T follicular helper cell (primary cell): ENCODE measurements at regions not wholly inside any gene's neighbourhood (a gene's known extent, or its start where the extent isn't known, plus 50 kb on each side); places are given as distances from the start of the nearest gene placed in this dataset.
"Not testable (repeated sequence)": the region's sequence is repeated elsewhere in the genome, so short reads cannot be mapped to it uniquely, and the experiment has no call there.

Experiments
- DNase-seq: peaks from one replicate; pipeline ENCODE4 v3.0.0-alpha.2; 2020; ENCODE audit warnings: low read depth

DNA sequence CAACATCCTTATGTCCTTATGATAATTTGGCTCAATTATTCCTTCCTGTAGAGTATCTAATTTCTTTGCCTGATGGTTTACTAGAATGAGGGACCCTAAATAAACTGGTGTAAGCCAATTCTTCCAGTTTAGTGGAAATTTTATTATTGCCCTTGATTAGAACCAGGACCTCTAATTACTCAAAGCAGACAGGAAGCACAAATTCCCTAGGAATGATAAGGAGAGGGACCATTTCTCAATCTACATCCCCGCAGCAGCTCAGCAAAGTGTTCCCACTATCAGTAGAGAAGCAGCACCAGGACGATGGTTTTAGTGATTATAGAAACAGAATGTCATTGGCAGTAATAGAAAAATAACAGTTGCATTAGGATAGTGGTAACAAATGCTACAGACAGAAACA, 97.1 kb downstream of the PLPPR4 start:
- DNase-seq: no peak

DNA sequence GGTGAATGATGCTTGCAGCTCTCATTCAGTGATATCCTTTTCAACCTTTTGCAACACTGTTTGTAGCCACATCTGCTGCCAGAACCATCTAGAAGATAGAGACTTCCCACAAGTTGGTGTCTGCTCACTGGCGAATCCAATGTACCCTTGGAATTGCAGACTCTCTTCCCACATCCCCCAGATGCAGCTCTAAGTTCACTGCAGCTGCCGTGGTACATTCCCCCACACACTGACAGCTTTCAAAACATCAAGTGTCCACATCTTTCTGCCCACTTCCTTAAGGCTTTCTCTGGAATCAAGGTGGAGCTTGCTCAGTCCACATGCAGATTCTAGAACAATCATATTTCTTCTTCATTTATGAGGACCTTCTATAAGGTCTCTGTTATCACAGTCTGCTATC, 99.2 kb downstream of the PLPPR4 start:
- DNase-seq: no peak

DNA sequence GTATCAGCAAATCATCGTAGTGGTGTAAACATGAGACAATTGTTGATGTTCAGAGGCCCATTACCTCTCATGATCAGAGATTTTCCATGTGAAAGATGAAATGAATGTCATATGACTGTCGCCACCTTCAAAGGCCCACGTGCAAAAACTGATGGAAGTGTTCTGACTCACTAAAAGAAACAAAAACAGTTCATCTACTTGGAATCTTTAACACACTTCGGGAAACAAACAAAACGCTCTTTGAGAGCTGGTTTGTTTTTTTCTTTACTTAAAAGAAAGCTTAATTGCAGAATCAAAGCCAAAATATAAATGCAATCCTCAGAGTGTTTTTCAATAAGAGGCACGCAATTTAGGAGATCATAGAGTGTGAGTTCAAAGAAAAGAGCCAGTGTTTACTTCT, 100.8 kb downstream of the PLPPR4 start:
- no peak for DNase-seq

DNA sequence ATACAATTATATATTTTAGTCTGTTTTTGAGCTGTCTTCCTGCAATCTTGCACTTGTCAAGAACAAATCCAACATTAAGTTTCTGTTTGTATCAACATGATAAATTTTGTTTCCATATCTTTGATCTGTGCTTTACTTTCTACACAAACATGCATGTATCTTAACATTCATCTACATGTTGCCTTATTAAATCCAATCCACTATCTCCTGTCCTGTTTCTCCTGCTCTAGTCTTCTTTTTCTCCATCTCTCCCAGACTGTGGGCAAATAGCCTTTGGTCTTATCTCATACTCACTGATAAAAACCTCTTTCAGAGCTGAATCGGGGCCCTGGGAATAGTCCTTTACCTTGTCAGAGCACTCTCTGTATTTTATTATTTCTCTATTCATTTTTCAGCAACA, 101.3 kb downstream of the PLPPR4 start:
- DNase-seq: no peak

DNA sequence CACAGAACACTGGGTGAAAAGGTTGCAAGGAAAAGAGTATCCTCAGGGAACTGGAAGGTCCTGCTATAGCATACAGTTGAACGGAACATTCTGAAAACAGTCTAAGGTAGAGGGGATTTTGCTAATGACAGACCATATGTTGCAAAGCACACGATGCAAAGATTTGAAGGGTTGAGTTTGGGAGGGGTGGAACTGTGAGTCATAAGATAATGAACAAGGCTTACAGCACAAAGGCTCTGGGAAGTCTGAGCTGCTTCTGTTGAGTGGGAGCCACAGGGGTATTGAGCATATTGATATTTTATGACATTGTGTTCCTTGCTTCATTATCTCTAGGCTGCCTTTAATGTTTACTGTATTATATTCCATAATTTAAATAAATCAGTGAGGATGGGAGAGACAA, 104.9 kb downstream of the PLPPR4 start:
- DNase-seq: no peak

DNA sequence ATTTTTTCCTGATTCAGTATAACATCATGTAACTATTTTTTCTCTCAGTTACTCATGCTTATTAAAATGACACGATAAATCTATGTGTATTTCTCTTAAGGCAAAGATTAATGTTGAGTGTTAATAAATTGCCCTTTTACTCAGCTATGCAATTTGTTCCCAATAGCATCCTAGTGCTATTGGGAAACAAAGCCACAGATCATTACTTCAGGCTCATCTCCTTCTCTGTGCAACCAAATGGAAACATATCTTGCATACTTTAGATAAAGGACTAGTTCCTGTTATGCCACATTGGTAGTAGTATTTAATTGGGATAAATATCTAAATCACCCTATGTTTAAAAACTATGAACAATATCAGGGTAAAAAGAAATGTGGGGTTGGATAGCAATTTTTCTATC, 106.2 kb downstream of the PLPPR4 start:
- no peak for DNase-seq

DNA sequence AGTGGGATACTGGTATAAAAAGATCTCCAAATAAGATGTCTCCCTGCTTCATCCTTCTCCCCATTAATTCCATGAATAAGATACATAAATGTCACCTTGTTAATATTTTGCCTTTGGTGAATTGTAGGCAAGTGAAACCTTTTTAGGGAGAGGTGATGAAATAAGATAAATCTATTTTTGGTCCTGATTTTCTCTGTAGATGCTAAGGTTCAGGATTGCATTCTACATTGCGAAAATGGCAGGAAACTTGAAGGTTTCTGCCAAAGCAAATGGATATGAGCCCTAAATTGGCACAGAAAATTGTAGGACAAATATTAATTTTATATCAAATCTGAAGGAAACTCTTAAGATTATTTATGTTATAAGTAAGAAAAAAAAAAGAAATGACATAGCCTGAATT, 107.1 kb downstream of the PLPPR4 start:
- DNase-seq: no peak

DNA sequence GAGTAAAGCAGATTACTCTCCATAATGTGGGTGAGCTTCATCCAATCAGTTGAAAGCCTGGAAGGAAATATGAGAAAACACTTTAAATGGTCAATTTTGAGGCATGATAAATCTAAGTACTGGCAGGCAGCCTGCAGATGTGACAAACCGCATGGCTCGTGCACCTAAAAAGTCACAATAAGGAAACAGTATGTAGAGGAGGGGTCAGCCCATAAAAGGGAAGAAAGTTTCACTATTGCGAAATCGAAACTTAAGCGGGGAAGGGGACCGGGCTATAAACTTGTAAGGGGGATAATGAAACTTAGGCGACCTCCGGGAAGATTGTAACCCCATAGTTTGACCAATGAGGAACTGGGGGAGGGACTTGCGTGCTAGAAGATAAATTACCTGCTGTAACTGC, 109.8 kb downstream of the PLPPR4 start:
- no peak for DNase-seq

DNA sequence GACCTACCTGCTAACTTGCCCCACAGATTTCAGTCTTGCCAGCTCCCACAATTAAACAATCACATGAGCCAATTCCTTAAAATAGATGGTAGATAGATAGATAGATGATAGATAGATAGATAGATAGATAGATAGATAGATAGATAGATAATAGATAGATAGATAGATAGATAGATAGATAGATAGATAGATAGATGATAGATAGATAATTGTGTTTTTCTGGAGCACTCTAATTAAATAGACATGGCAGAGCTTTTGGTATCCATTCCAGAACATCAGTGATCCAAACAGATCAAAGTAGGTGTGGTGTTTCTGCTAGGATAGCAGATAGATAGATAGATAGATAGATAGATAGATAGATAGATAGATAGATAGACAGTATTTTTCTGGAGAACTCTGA, 110.4 kb downstream of the PLPPR4 start:
- not testable (repeated sequence) for DNase-seq

DNA sequence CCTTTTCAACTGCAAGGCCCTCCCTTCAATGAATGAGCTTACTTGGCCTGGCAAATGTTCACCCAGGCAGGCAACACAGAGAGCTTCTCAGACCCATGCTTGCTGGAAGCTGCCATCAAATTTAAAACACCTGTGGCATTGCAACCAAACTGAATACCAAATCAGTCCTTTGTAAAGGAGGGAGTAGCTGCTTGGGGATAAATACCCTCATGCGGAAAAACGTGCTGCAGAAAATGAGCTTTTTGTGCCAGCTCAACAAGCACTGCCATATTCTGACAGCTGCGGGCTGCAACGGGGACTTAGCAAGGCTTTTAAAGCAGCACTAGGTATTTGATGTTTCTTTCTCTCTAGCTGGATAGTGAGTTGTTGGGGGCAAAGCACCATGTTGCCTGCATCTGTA, 119.7 kb downstream of the PLPPR4 start:
- no peak for DNase-seq

DNA sequence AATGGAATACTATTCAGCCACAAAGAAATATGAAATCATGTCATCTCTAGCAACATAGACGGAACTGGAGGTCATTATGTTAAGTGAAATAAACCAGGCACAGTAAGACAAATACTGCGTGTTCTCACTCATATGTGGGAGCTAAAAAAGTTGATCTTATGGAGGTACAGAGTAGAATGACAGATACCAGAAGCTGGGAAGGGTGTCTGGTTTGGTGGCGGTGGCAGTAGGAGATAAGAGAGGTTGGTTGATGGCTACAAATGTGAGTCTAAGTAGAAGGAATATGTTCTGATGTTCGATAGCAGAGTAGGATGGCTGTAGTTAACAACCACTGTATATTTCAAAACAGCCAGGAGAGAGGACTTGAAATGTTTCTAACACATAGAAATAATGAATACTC, 121.6 kb downstream of the PLPPR4 start:
- no peak for DNase-seq

DNA sequence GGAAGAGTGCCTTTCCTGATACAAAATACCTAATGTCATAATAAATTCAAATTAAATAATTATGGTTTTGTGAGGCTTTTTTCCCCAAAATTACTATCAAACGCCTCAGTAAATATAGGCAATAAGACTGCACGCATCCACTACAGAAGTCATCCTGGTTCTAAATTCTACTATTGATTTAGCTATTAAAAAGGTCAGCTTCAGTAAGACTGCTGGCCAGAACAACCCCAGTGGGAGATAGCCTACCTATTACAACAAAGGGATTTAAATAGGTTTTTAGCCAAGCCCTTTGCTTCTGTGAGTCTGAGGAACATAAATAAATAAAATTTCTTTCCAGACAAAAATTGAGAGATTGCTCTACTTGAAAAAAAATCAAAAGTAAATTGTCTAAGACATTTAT, 132.1 kb downstream of the PLPPR4 start:
- DNase-seq: no peak

DNA sequence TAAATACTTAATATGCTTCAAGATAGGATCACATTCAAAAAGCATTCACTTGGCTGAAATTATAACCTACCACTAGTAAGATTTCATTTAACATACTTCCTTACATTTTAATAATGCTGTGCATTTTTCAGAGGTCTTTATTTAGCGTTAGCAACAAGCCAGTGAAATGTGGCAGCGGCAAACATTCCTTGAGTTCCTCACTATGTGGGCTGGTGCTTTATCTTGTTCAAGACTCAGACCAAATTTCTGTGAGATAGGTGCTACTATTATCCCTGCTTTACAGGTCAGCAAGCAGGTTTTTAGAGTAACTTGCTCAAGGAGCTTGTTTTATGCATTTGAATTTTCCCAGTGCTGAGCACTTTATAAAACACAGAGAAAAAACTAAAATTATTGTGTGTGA, 132.7 kb downstream of the PLPPR4 start:
- DNase-seq: no peak

DNA sequence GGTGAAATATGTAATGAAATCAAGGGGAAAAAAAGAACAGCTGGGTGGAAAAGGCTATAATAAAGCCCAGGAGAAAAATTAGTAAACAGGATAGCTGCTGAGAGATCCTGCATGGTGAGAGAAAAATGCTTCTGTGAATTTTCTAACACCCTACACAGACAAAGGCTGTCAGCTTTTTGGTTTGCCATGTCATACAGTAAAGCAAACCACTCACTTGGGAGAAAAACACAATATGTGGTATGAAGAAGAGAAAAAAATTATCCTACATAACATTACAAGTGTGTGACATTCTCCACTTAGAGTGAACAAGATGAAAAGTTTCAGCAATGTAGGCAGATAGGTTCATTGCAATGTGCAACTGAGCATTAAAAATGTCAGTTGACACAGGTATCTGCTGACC, 133.6 kb downstream of the PLPPR4 start:
- DNase-seq: no peak

DNA sequence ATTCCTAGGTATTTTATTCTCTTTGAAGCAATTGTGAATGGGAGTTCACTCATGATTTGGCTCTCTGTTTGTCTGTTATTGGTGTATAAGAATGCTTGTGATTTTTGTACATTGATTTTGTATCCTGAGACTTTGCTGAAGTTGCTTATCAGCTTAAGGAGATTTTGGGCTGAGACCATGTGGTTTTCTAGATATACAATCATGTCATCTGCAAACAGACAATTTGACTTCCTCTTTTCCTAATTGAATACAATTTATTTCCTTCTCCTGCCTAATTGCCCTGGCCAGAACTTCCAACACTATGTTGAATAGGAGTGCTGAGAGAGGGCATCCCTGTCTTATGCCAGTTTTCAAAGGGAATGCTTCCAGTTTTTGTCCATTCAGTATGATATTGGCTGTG, 137.3 kb downstream of the PLPPR4 start:
- not testable (repeated sequence) for DNase-seq

DNA sequence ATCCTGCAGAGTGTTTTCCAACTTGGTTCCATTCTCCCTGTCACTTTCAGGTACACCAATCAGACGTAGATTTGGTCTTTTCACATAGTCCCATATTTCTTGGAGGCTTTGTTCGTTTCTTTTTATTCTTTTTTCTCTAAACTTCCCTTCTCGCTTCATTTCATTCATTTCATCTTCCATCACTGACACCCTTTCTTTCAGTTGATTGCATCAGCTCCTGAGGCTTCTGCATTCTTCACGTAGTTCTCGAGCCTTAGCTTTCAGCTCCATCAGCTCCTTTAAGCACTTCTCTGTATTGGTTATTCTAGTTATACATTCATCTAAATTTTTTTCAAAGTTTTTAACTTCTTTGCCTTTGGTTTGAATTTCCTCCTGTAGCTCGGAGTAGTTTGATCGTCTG, 140.1 kb downstream of the PLPPR4 start:
- not testable (repeated sequence) for DNase-seq

DNA sequence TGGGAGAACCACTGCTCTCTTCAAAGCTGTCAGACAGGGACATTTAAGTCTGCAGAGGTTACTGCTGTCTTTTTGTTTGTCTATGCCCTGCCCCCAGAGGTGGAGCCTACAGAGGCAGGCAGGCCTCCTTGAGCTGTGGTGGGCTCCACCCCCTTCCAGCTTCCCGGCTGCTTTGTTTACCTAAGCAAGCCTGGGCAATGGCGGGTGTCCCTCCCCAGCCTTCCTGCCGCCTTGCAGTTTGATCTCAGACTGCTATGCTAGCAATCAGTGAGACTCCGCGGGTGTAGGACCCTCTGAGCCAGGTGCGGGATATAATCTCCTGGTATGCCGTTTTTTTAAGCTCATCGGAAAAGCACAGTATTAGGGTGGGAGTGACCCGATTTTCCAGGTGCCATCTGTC, 141.0 kb downstream of the PLPPR4 start:
- not testable (repeated sequence) for DNase-seq

DNA sequence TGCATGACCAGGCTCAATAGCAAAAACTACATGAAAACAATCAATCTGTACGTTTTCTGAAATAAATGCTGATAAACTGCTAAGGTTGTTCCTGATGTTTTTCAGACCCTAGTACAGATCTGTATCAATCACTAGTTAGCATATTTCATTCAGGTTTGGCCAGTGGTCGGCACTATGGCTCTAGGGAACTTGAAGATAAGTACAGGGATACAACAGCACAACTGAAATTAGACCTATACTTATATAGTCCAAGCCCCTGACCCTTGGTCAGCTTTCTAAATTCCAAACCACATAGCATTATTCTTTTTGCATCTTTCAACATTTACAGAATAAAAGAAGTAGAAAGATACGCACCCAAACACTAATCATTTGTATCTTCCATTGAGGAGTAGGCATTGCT, 142.7 kb downstream of the PLPPR4 start:
- no peak for DNase-seq

DNA sequence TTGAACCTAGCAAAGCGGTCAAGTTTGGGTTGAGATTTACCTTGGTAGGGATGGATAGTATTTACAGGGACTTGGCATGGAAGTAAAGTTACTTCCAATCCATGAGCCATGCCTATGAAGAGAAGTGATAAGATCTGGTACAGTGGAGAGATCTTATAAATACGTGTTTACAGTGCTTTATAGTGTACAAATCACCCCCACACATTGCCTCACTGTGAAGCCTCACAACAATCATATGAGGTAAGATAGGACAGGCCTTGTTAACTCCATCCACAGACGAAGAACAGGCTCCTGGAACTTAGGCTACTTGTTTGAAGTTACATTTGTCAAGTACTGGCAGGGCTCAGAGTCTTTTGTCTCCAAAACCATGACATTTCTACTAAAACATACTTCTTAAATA, 159.8 kb downstream of the PLPPR4 start:
- no peak for DNase-seq

DNA sequence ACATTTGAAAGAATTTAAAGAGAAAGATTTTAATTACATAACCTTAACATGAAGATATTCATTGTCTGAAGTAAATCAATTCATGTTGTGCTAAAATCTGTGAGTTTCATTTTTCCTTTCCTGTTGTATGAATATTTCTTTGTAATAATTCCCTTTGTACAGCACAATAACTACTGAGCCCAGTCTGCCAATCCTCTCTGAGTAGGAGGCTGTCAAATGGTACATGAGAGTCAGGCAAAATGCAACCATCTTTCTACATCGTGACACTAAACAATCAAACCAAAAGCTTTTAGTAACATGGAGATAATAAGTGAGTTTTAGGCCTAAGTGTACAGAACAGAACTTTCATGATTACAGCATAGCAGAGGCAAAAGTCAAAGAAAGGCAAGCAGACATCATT, 165.5 kb downstream of the PLPPR4 start:
- DNase-seq: no peak

DNA sequence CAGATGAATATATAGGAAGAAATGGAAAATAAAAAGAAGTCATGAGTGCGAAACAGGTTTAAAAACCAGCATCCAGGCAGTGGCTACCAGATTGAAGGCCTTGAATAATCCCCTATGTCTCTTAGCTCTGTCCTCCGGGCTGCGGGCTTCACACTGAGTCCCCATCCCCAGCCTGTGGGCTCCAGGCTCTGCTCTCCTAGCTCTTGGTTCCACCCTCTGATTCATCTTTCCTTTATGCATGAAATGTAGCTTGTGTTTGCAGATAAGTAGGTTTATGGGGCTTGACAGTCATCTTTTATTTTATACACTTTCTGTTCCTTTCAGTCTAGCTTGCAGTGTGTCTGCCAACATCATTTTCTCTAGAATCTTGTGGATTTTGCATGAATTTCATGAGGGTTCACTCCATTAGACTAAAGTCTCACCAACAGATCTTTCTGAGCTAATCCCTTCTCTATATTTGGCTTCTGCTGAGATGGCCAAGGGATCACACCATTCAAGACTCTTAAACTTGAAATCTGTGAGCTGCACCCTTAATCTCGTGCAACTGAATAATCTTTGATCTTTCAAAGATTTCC, 174.5 kb downstream of the PLPPR4 start:
- DNase-seq: no peak

DNA sequence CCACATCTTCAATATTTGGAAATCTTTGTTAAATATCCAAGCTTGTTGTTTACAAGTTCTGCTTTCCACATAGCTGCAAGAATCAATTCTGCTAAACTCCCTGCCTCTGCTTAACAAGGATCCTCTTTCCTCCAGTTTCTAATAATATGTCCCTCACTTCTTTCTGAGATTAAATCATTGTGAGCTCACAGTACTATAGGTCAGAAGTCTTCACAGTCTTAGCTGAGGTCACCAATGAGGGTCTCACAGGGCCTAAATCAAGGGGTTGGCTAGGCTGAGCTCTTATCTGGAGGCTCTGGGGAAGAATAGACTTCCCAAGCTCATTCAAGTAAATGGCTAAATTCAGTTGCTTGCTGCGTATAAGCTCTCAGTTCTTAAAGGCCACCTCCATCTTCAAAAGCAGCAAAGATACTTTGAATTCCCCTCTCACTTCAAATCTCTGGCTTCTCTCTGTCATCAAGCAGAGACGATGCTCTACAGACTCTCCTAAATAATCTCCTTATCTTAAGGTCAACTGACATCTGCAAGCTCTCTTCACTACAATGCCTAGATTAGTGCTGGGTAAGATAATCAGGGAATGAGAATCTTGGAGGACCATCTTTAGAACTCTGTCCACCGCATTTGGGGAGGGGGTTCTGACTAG, 175.3 kb downstream of the PLPPR4 start:
- DNase-seq: no peak

DNA sequence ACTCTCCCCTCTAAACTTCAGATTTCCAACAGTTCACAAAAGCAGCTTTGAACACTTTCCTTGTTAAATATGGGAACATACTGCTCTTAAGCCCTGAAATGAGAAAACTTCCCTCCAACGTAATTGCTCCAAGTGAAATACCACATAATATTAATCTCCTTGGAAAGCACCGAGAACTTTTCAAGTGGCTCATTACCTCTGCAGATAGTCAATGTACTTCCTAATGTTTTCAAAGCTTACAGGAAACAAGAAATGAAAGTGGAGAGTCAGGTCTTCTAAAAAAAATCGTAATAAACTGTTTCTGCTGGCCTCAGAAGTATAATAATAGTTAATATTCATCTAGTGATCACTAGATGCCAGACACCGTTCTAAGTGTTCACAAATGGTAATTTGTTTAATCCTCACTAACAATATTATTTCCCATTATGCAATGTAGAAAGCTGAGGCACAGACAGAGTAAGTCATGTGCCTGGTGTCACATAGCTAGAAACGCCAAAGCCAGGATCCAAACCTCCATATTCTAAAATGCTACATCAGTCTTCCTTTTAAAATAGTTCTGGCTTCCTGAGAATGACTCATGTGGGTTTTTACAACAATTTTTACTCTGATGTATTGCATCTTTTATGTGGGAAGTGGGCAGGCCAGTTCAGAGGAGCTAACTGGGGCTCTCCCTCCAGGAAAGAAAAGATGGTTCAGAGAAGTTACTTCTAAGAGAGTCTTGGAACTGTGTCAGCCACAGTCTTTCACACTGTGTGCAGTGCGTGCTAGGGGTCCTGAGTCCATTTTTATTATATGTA, 177.2 kb downstream of the PLPPR4 start:
- no peak for DNase-seq
